ENCODE measurements at regions not wholly inside any gene's neighbourhood (a gene's known extent, or its start where the extent isn't known, plus 50 kb on each side); places are given as distances from the start of the nearest gene placed in this dataset.

DNA sequence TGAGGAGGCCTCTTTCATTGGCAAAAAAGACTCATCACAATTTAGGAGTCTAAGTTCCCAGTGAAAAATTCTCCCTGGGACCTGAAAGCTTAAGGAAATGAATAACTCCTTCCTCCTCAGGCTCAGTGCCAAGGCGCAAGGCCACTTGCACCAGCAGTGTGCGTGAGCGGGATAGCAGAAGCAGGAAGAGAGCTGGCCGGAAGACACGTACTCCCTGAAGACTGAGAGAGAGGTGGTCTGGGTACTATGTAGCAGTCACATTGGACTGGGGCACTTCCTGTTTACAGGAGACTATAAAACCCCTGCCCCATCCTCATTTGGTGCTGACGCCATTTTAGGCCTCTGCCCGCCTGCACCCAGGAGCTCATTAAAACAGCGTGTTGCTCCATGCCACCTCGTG lies 66.3 kb upstream of the IL33 start:
- Histone ChIP-seq H4K91ac (ENCODE audit: low read depth, low read length, poor library complexity) (no peak overlapping the region), H3K18ac (ENCODE audit: low read length) (no peak overlapping the region), H2BK120ac (ENCODE audit: low read depth, low read length) (no peak overlapping the region), H2AK5ac (ENCODE audit: low read depth, low read length) (no peak overlapping the region), H3K27ac (replicated peaks; ENCODE audit: low read length) (no peak overlapping the region), H3K14ac (ENCODE audit: low read length) (no peak overlapping the region), H2BK5ac (ENCODE audit: low read length) (no peak overlapping the region), H3K4me2 (ENCODE audit: insufficient read depth, low read length, poor library complexity, severe bottlenecking) (no peak overlapping the region), H2AFZ (ENCODE audit: low read length) (no peak overlapping the region), H2BK15ac (ENCODE audit: low read length) (no peak overlapping the region), H3K4ac (ENCODE audit: low read length) (no peak overlapping the region), H3K4me1 (ENCODE audit: control insufficient read depth in 2 of 2, insufficient read depth in 1 of 2, low read depth in 1 of 2, low read length in 2 of 2) (no peaks in the 10 kb centered on the region), H2BK12ac (ENCODE audit: low read length) (no peak overlapping the region), H3K27me3 (ENCODE audit: control insufficient read depth in 3 of 3, insufficient read depth in 3 of 3, low read depth in 1 of 3, low read length in 3 of 3) (no peaks in the 10 kb centered on the region), H3K36me3 (replicated peaks in 1 of 2; ENCODE audit: control insufficient read depth in 2 of 2, insufficient read depth in 2 of 2, low read length in 2 of 2) (no peaks in the 10 kb centered on the region), H3K79me1 (ENCODE audit: low read depth, low read length) (no peaks in the 10 kb centered on the region), H4K8ac (ENCODE audit: low read depth, low read length) (no peak overlapping the region), H3K23ac (ENCODE audit: low read depth, low read length, poor library complexity) (no peak overlapping the region), H3K9me3 (replicated peaks in 1 of 2; ENCODE audit: control insufficient read depth in 2 of 2, insufficient read depth in 1 of 2, low read depth in 1 of 2, low read length in 2 of 2) (no peaks in the 10 kb centered on the region), H3K9ac (ENCODE audit: low read depth, low read length, poor library complexity) (no peak overlapping the region), H3K4me3 (ENCODE audit: low read length in 2 of 2) (no peak overlapping the region)
- WGBS, 2 donors (ENCODE audit: extremely low coverage in 2 of 2, insufficient read length in 2 of 2, insufficient replicate concordance in 1 of 2) = no CpG with 5 or more reads among the region's 9 CpGs
- DNase-seq (ENCODE audit: low spot score) = no peak

DNA sequence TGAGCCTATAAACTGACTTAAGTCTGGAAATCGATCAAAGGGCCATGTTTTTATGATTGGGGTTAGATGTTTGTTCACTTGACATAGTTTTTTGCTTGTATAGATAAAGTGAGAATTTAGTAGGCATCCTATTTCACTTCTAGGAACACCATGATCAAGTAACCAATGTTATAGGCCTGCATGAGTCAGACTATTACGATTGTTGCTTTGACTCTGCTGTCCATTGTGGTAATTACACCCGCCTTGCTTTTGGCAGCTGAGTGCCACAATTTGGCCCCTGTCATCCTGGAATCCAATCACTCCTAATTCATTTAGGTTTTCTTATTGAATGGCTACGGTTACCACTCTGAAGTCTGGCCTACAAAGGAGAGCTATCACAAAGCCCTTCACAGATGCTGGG lies 67.8 kb upstream of the IL33 start:
- H2AFZ ChIP-seq (ENCODE audit: low read length) = no peak overlapping the region
- no peak overlapping the region for H3K4ac ChIP-seq (ENCODE audit: low read length)
- no peaks in the 10 kb centered on the region for H3K4me1 ChIP-seq (ENCODE audit: control insufficient read depth in 2 of 2, insufficient read depth in 1 of 2, low read depth in 1 of 2, low read length in 2 of 2)
- no peak overlapping the region for H3K23ac ChIP-seq (ENCODE audit: low read depth, low read length, poor library complexity)
- H3K4me2 ChIP-seq (ENCODE audit: insufficient read depth, low read length, poor library complexity, severe bottlenecking) = no peak overlapping the region
- H3K36me3 ChIP-seq (replicated peaks in 1 of 2; ENCODE audit: control insufficient read depth in 2 of 2, insufficient read depth in 2 of 2, low read length in 2 of 2) = no peaks in the 10 kb centered on the region
- H3K27me3 ChIP-seq (ENCODE audit: control insufficient read depth in 3 of 3, insufficient read depth in 3 of 3, low read depth in 1 of 3, low read length in 3 of 3) = no peaks in the 10 kb centered on the region
- H3K9me3 ChIP-seq (replicated peaks in 1 of 2; ENCODE audit: control insufficient read depth in 2 of 2, insufficient read depth in 1 of 2, low read depth in 1 of 2, low read length in 2 of 2) = no peaks in the 10 kb centered on the region
- H3K27ac ChIP-seq (replicated peaks; ENCODE audit: low read length) = no peak overlapping the region
- no peak overlapping the region for H3K14ac ChIP-seq (ENCODE audit: low read length)
- no peak overlapping the region for H3K4me3 ChIP-seq (ENCODE audit: low read length in 2 of 2)
- no peak overlapping the region for H3K18ac ChIP-seq (ENCODE audit: low read length)
- H2AK5ac ChIP-seq (ENCODE audit: low read depth, low read length) = no peak overlapping the region
- H4K8ac ChIP-seq (ENCODE audit: low read depth, low read length) = no peak overlapping the region
- no peak overlapping the region for H2BK12ac ChIP-seq (ENCODE audit: low read length)
- no peak overlapping the region for H2BK5ac ChIP-seq (ENCODE audit: low read length)
- H3K79me1 ChIP-seq (ENCODE audit: low read depth, low read length) = no peaks in the 10 kb centered on the region
- no peak overlapping the region for H4K91ac ChIP-seq (ENCODE audit: low read depth, low read length, poor library complexity)
- no peak for DNase-seq (ENCODE audit: low spot score)
- H2BK15ac ChIP-seq (ENCODE audit: low read length) = no peak overlapping the region
- H2BK120ac ChIP-seq (ENCODE audit: low read depth, low read length) = no peak overlapping the region
- H3K9ac ChIP-seq (ENCODE audit: low read depth, low read length, poor library complexity) = no peak overlapping the region
- no CpG with 5 or more reads among the region's 4 CpGs for WGBS, 2 donors (ENCODE audit: extremely low coverage in 2 of 2, insufficient read length in 2 of 2, insufficient replicate concordance in 1 of 2)

- H3K4me3 ChIP-seq (ENCODE audit: low read length in 2 of 2) = no peak overlapping the region
- no peak overlapping the region for H3K4ac ChIP-seq (ENCODE audit: low read length)
- no peak overlapping the region for H2BK15ac ChIP-seq (ENCODE audit: low read length)
- H3K9ac ChIP-seq (ENCODE audit: low read depth, low read length, poor library complexity) = no peak overlapping the region
- no peaks in the 10 kb centered on the region for H3K36me3 ChIP-seq (replicated peaks in 1 of 2; ENCODE audit: control insufficient read depth in 2 of 2, insufficient read depth in 2 of 2, low read length in 2 of 2)
- H2BK120ac ChIP-seq (ENCODE audit: low read depth, low read length) = no peak overlapping the region
- H3K27ac ChIP-seq (replicated peaks; ENCODE audit: low read length) = no peak overlapping the region
- H4K8ac ChIP-seq (ENCODE audit: low read depth, low read length) = no peak overlapping the region
- H3K4me2 ChIP-seq (ENCODE audit: insufficient read depth, low read length, poor library complexity, severe bottlenecking) = no peak overlapping the region
- no peak for DNase-seq (ENCODE audit: low spot score)
- H3K4me1 ChIP-seq (ENCODE audit: control insufficient read depth in 2 of 2, insufficient read depth in 1 of 2, low read depth in 1 of 2, low read length in 2 of 2) = no peaks in the 10 kb centered on the region
- no peak overlapping the region for H2AK5ac ChIP-seq (ENCODE audit: low read depth, low read length)
- no peaks in the 10 kb centered on the region for H3K9me3 ChIP-seq (replicated peaks in 1 of 2; ENCODE audit: control insufficient read depth in 2 of 2, insufficient read depth in 1 of 2, low read depth in 1 of 2, low read length in 2 of 2)
- no peak overlapping the region for H2BK5ac ChIP-seq (ENCODE audit: low read length)
- H3K18ac ChIP-seq (ENCODE audit: low read length) = no peak overlapping the region
- H2AFZ ChIP-seq (ENCODE audit: low read length) = no peak overlapping the region
- no peak overlapping the region for H4K91ac ChIP-seq (ENCODE audit: low read depth, low read length, poor library complexity)
- H3K14ac ChIP-seq (ENCODE audit: low read length) = no peak overlapping the region
- no peaks in the 10 kb centered on the region for H3K79me1 ChIP-seq (ENCODE audit: low read depth, low read length)
- H3K23ac ChIP-seq (ENCODE audit: low read depth, low read length, poor library complexity) = no peak overlapping the region
- H3K27me3 ChIP-seq (ENCODE audit: control insufficient read depth in 3 of 3, insufficient read depth in 3 of 3, low read depth in 1 of 3, low read length in 3 of 3) = no peaks in the 10 kb centered on the region
- WGBS, 2 donors (ENCODE audit: extremely low coverage in 2 of 2, insufficient read length in 2 of 2, insufficient replicate concordance in 1 of 2) = no CpG with 5 or more reads among the region's 1 CpG
- no peak overlapping the region for H2BK12ac ChIP-seq (ENCODE audit: low read length)
Observed at GRCh38 chr9:6144947-6145346, 70.7 kb upstream of the IL33 start.

DNA sequence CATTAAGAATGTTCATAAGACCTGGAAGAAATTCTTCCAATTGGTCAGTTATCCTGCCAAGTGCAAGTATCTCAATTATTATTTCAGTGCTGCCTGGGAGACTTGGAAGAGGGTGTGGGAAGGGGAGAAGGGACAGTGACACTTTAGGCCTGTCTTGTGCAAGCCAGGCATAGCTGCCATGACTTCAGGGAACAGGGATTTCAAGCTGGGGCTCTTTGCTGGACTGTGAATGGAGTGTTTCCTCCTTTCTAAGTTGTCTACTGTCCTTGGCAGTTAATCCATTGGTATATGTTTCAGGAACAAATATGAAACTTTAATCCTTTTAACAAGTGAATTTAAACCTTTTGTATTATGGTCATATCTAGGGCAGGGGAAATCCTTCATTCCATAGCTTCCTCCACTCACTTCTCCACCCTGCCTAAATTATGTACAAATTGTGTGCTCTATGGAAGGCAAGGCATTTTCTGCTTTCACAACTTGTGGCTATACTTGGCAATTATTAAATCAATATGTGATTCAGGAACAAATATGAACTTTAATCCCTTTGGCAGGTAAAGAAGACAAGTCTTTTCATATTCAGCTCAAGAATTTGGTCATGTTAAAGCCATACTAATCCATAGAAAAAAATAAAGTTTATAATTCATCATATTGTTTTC lies 72.7 kb upstream of the IL33 start:
- no peaks in the 10 kb centered on the region for H3K4me1 ChIP-seq (ENCODE audit: control insufficient read depth in 2 of 2, insufficient read depth in 1 of 2, low read depth in 1 of 2, low read length in 2 of 2)
- no peak overlapping the region for H3K23ac ChIP-seq (ENCODE audit: low read depth, low read length, poor library complexity)
- no peak overlapping the region for H3K14ac ChIP-seq (ENCODE audit: low read length)
- no peak overlapping the region for H4K8ac ChIP-seq (ENCODE audit: low read depth, low read length)
- H2BK120ac ChIP-seq (ENCODE audit: low read depth, low read length) = no peak overlapping the region
- no peaks in the 10 kb centered on the region for H3K79me1 ChIP-seq (ENCODE audit: low read depth, low read length)
- H3K9ac ChIP-seq (ENCODE audit: low read depth, low read length, poor library complexity) = no peak overlapping the region
- H2AK5ac ChIP-seq (ENCODE audit: low read depth, low read length) = no peak overlapping the region
- no peak overlapping the region for H4K91ac ChIP-seq (ENCODE audit: low read depth, low read length, poor library complexity)
- DNase-seq (ENCODE audit: low spot score) = no peak
- no peaks in the 10 kb centered on the region for H3K9me3 ChIP-seq (replicated peaks in 1 of 2; ENCODE audit: control insufficient read depth in 2 of 2, insufficient read depth in 1 of 2, low read depth in 1 of 2, low read length in 2 of 2)
- no peak overlapping the region for H2AFZ ChIP-seq (ENCODE audit: low read length)
- H2BK12ac ChIP-seq (ENCODE audit: low read length) = no peak overlapping the region
- no peak overlapping the region for H3K4ac ChIP-seq (ENCODE audit: low read length)
- no peak overlapping the region for H3K4me2 ChIP-seq (ENCODE audit: insufficient read depth, low read length, poor library complexity, severe bottlenecking)
- no peak overlapping the region for H2BK5ac ChIP-seq (ENCODE audit: low read length)
- H3K18ac ChIP-seq (ENCODE audit: low read length) = no peak overlapping the region
- no peaks in the 10 kb centered on the region for H3K27me3 ChIP-seq (ENCODE audit: control insufficient read depth in 3 of 3, insufficient read depth in 3 of 3, low read depth in 1 of 3, low read length in 3 of 3)
- H3K27ac ChIP-seq (replicated peaks; ENCODE audit: low read length) = no peak overlapping the region
- H2BK15ac ChIP-seq (ENCODE audit: low read length) = no peak overlapping the region
- H3K4me3 ChIP-seq (ENCODE audit: low read length in 2 of 2) = no peak overlapping the region
- no peaks in the 10 kb centered on the region for H3K36me3 ChIP-seq (replicated peaks in 1 of 2; ENCODE audit: control insufficient read depth in 2 of 2, insufficient read depth in 2 of 2, low read length in 2 of 2)
